ENCODE measurements at regions not wholly inside any gene's neighbourhood (a gene's known extent, or its start where the extent isn't known, plus 50 kb on each side); places are given as distances from the start of the nearest gene placed in this dataset.

DNA sequence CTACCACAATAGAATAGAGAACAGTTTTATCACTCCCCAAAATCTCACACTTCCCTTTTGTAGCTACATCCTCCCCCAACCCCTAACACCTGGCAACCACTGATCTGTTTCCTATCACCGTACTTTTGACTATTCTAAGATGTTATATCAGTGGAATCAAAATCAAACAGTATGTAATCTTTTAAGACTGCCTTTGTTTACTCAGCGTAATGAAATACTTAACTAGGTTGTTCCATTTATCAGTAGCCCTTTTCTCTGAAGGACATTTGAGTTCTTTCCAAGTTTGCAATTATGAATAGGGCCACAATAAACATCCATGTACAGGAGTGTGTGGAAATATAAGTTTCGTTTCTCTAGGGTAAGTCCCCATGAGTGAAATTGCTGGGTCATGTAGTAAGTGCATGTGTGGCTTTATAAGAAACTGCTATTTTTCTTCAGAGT is 372.3 kb downstream of the SV2B start:
- Histone ChIP-seq H3K27ac (no peak overlapping the region), H3K27me3 (ENCODE audit: low read depth) (no peaks in the 10 kb centered on the region), H3K9me3 (no peaks in the 10 kb centered on the region), H3K4me1 (no peaks in the 10 kb centered on the region), H3K36me3 (no peaks in the 10 kb centered on the region), H3K4me3 (no peak overlapping the region)
- peak; percentile 69 to 79 for ATAC-seq
- intact Hi-C loops (cut with DNase I), result no loop called here
- TF ChIP-seq, protein P1, sequence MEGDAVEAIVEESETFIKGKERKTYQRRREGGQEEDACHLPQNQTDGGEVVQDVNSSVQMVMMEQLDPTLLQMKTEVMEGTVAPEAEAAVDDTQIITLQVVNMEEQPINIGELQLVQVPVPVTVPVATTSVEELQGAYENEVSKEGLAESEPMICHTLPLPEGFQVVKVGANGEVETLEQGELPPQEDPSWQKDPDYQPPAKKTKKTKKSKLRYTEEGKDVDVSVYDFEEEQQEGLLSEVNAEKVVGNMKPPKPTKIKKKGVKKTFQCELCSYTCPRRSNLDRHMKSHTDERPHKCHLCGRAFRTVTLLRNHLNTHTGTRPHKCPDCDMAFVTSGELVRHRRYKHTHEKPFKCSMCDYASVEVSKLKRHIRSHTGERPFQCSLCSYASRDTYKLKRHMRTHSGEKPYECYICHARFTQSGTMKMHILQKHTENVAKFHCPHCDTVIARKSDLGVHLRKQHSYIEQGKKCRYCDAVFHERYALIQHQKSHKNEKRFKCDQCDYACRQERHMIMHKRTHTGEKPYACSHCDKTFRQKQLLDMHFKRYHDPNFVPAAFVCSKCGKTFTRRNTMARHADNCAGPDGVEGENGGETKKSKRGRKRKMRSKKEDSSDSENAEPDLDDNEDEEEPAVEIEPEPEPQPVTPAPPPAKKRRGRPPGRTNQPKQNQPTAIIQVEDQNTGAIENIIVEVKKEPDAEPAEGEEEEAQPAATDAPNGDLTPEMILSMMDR (IDR thresholded peaks at IDR 0.05), result no peak
- no peak for DNase-seq

DNA sequence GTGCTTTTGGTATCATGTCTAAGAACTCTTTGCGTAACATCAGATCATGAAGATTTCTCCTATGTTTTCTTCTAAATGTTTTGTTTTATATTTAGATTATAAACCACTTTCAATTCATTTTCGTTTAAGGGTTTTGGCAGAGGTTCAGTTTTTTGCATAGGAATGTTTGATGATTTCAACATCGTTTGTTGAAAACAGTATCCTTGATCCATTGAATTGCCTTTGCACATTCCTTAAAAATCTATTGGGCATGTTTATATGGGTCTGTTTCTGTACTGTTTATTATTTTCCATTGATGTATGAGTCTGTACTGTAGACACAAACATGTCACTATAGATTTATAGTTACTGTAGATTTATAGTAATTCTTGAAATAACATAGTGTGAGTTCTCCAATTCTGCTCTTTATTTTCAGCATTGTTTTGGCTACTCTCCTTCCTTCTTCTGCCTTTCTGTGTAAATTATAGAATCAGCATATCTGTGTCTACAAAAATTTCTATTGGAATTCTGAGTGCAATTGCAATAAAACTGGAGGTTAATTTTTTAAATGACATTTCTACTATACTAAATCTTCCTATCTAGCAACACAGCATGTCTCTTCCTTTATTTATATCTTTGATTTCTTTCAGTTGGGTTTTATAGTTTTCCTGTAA is 374.0 kb downstream of the SV2B start:
- no peak overlapping the region for H3K27ac ChIP-seq
- DNase-seq (no peak), ATAC-seq (no peak)
- H3K4me1 ChIP-seq, result no peaks in the 10 kb centered on the region
- intact Hi-C loops (cut with DNase I), result no loop called here
- H3K36me3 ChIP-seq, result no peaks in the 10 kb centered on the region
- H3K27me3 ChIP-seq (ENCODE audit: low read depth), result no peaks in the 10 kb centered on the region
- no peak overlapping the region for H3K4me3 ChIP-seq
- H3K9me3 ChIP-seq, result no peaks in the 10 kb centered on the region
- TF ChIP-seq, protein P1 (IDR thresholded peaks at IDR 0.05), result no peak

DNA sequence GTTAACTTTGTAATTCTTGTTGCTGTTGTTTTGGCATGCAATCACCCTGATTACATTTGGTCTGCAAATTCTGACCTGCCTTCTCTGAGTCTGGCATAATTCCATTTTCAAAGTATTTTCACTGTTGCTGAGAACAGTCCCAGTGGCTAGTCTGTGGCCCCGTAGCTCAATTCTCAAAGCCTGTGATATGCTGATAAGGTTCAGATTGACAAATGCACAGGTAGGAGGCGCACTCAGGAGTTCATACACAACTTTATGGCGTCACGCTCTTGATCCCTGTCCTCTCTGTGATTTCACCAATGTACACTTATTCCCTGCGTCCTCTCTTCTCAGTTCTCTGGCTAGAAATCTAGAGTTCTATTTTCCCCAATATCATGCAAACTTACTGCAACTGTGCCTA is 376.6 kb upstream of the SLCO3A1 start:
- no peak for ATAC-seq
- no peaks in the 10 kb centered on the region for H3K4me1 ChIP-seq
- no peak overlapping the region for H3K4me3 ChIP-seq
- H3K27ac ChIP-seq, result no peak overlapping the region
- H3K36me3 ChIP-seq, result no peaks in the 10 kb centered on the region
- no peak for DNase-seq
- no peaks in the 10 kb centered on the region for H3K9me3 ChIP-seq
- H3K27me3 ChIP-seq (ENCODE audit: low read depth), result no peaks in the 10 kb centered on the region
- TF ChIP-seq, protein P1 (IDR thresholded peaks at IDR 0.05), result no peak
- intact Hi-C loops (cut with DNase I), result no loop called here

DNA sequence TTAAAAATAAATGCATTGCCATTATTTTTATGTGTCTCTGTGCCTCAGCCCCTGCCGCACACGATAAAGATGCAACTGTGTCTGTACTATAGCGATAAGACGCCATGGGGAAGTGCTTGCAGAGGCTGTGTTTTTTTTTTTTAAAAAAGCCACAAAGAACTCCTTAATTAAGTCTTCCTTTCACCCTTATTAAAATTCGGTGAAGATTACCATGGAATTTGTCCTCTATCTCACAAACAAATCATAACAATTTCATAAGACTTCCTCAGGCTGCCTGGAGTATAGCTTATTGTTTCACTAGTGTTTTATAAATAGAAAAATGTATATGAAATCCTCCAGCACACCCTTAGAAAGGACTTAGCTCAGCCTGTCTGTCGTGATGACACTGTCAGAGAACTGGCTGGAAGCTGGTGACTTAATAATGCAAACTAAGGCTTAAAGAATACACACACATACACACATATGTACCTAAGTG is 374.8 kb upstream of the SLCO3A1 start:
- TF ChIP-seq, protein P1 (IDR thresholded peaks at IDR 0.05), result no peak
- no peaks in the 10 kb centered on the region for H3K9me3 ChIP-seq
- H3K27ac ChIP-seq, result no peak overlapping the region
- no peak overlapping the region for H3K4me3 ChIP-seq
- H3K4me1 ChIP-seq, result no peaks in the 10 kb centered on the region
- ATAC-seq (no peak), DNase-seq (no peak)
- intact Hi-C loops (cut with DNase I), result no loop called here
- H3K36me3 ChIP-seq, result no peaks in the 10 kb centered on the region
- H3K27me3 ChIP-seq (ENCODE audit: low read depth), result no peaks in the 10 kb centered on the region

DNA sequence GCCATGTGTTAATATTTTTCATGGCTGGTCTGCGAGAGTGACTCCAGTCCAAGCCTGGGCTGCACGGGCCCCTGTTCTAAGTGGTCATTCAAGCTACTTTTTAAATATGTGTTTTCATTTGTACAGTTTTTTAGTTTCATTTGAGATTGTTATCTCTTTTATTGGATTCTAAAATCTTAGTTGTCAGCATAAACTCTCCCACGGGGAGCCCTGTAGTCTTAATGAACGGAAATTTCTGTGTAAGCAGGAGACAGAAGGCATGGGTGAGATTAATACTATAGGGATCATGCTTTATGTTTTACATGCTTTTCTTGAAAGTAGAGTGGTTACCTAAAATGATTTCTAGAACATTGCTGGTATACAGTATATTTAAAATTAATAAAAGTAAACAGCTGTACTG is 373.1 kb upstream of the SLCO3A1 start:
- H3K27ac ChIP-seq, result no peak overlapping the region
- intact Hi-C loops (cut with DNase I), result no loop called here

More for the DNA sequence above, 373.1 kb upstream of the SLCO3A1 start:
- ATAC-seq (no peak), DNase-seq (no peak)
- no peaks in the 10 kb centered on the region for H3K36me3 ChIP-seq
- TF ChIP-seq, protein P1 (IDR thresholded peaks at IDR 0.05), result no peak
- no peaks in the 10 kb centered on the region for H3K27me3 ChIP-seq (ENCODE audit: low read depth)
- no peak overlapping the region for H3K4me3 ChIP-seq
- H3K4me1 ChIP-seq, result no peaks in the 10 kb centered on the region
- no peaks in the 10 kb centered on the region for H3K9me3 ChIP-seq

Measured in lower lobe of right lung (tissue), 2 donors.